HepG2 (cell line): ENCODE measurements at regions not wholly inside any gene's neighbourhood (a gene's known extent, or its start where the extent isn't known, plus 50 kb on each side); places are given as distances from the start of the nearest gene placed in this dataset.

ENCODE experiments used
- ATAC-seq: fragments of 200-7000 bp; cut with Tn5 transposase; 3 replicates; pipeline ENCODE4 v1.9.1; 2020; ENCODE audit warnings: mild to moderate bottlenecking, moderate library complexity
- BruUV-seq: library from RNA; stranded (reverse); fragments of 400-500 nt; replicated peaks from 2 replicates; lab custom pipeline; 2021; lab: Mats Ljungman, UMichigan
- CTCF ChIA-PET: fragments of 300-600 bp; formaldehyde crosslinking; extraction: SDS; loops from one replicate; lab custom pipeline; 2021; ENCODE audit warnings: low total read pairs, inconsistent platforms, low intra/inter-chr PET ratio; lab: Yijun Ruan, JAX
- POLR2A ChIA-PET: fragments of 350-600 bp; sonication (Branson Sonifier 250); formaldehyde crosslinking; loops from one replicate; lab custom pipeline; 2020; ENCODE audit warnings: antibody characterized with exemption, inconsistent platforms; lab: Yijun Ruan, JAX
- DNase-seq: peaks from one replicate; pipeline ENCODE4 v3.0.0-alpha.2; 2015; ENCODE audit warnings: low spot score
- FAIRE-seq: peaks from 3 replicates; lab custom pipeline; 2011; peaks lifted over from hg19 to GRCh38; lab: Jason Lieb, UNC
- H2AFZ ChIP-seq: one replicate; pipeline ENCODE4 v1.6.1; 2011; ENCODE audit warnings: low read length, inconsistent platforms
- H3K27ac ChIP-seq: fragments of 300-600 bp; 3 replicates; pipeline ENCODE4 v1.8.0; 2011; ENCODE audit warnings: mixed run types, mild to moderate bottlenecking, mixed read lengths, low read length, inconsistent platforms; ENCODE audit not compliant: insufficient read depth; ENCODE audit errors: extremely low read length
- H3K27me3 ChIP-seq, 2 experiments: fragments of 200-600 bp in 1 of 2; 2 replicates in 1 of 2; 3 replicates in 1 of 2; pipeline versions ENCODE4 v1.6.0 to v1.8.0; 2011; ENCODE audit warnings: low read length in 2 of 2, mild to moderate bottlenecking in 2 of 2, moderate library complexity in 2 of 2, inconsistent platforms in 1 of 2; ENCODE audit not compliant: insufficient read depth in 2 of 2, control insufficient read depth in 1 of 2
- H3K36me3 ChIP-seq, 2 experiments: fragments of 200-600 bp in 1 of 2; replicated peaks in 1 of 2; 2 replicates in 1 of 2; 3 replicates in 1 of 2; pipeline versions ENCODE4 v1.5.1 to v1.8.0; 2011; ENCODE audit warnings: low read length in 2 of 2, inconsistent platforms in 1 of 2; ENCODE audit not compliant: insufficient read depth in 2 of 2, control insufficient read depth in 1 of 2
- H3K4me1 ChIP-seq: 2 replicates; pipeline ENCODE4 v1.5.1; 2012; ENCODE audit warnings: low read length, inconsistent platforms; ENCODE audit not compliant: insufficient read depth
- H3K4me2 ChIP-seq: 2 replicates; pipeline ENCODE4 v1.6.0; 2011; ENCODE audit warnings: low read depth, low read length, inconsistent platforms
- H3K4me3 ChIP-seq, 3 experiments: fragments of 200-600 bp in 1 of 3; sonication (generic), shearing (Covaris generic) in 1 of 3; replicated peaks in 1 of 3; 2 replicates each; pipeline ENCODE4 v1.5.1; 2011 to 2016; ENCODE audit warnings: low read length in 3 of 3, inconsistent platforms in 2 of 3, low read depth in 2 of 3, mild to moderate bottlenecking in 2 of 3, control low read depth in 1 of 3, mixed read lengths in 1 of 3; ENCODE audit not compliant: insufficient read depth in 1 of 3
- H3K79me2 ChIP-seq: one replicate; pipeline ENCODE4 v1.6.1; 2011; ENCODE audit warnings: low read length, inconsistent platforms; ENCODE audit not compliant: insufficient read depth
- H3K9ac ChIP-seq: 2 replicates; pipeline ENCODE4 v1.6.0; 2011; ENCODE audit warnings: mild to moderate bottlenecking, low read depth, low read length, inconsistent platforms; ENCODE audit not compliant: insufficient read depth
- H3K9me3 ChIP-seq: 2 replicates; pipeline ENCODE4 v1.5.1; 2012; ENCODE audit warnings: mild to moderate bottlenecking, low read length
- H4K20me1 ChIP-seq: 2 replicates; pipeline ENCODE4 v1.6.0; 2011; ENCODE audit warnings: inconsistent platforms, mild to moderate bottlenecking, low read length, moderate library complexity; ENCODE audit not compliant: insufficient read depth
- RAD21 ChIP-seq: fragments of 450-650 bp; formaldehyde crosslinking; IDR thresholded peaks from 2 replicates; pipeline ENCODE4 v1.5.0; 2020; ENCODE audit warnings: mild to moderate bottlenecking
- SMC3 ChIP-seq: IDR thresholded peaks from 2 replicates; pipeline ENCODE4 v1.6.1; 2011; ENCODE audit warnings: low read length, improper control_type of control experiment
- STAG1 ChIP-seq: sonication (generic); formaldehyde crosslinking; IDR thresholded peaks from 2 replicates; pipeline ENCODE4 v1.4.0; 2020; ENCODE audit warnings: missing genetic modification reagents
- ZNF776 ChIP-seq: sonication (generic); formaldehyde crosslinking; IDR thresholded peaks from 2 replicates; pipeline ENCODE4 v1.4.0; 2020; ENCODE audit warnings: mild to moderate bottlenecking, missing genetic modification reagents
- ZSCAN31 ChIP-seq: sonication (generic); formaldehyde crosslinking; IDR thresholded peaks from 2 replicates; pipeline ENCODE4 v1.5.0; 2020; ENCODE audit warnings: low read depth, mild to moderate bottlenecking, missing genetic modification reagents
- WGBS: methylation state at CpG from one replicate; pipeline ENCODE4 v1.1.6; 2017; ENCODE audit warnings: low lambda C conversion rate; 5-methylcytosine and 5-hydroxymethylcytosine counted together
- in situ Hi-C: cut with HindIII; loops from 2 replicates; pipeline ENCODE4 v1.10.0; 2017; ENCODE audit warnings: low pct_unique_long_range_greater_than_20kb; ENCODE audit not compliant: extremely low pct_ligation_motif_present
- intact Hi-C: fragments of 100-400 bp; cut with micrococcal nuclease; formaldehyde crosslinking; loops from one replicate; pipeline ENCODE4 v1.10.0; 2022; ENCODE audit not compliant: unreplicated experiment
- TF ChIP-seq, protein P1 (sequence below): sonication (generic); formaldehyde crosslinking; IDR thresholded peaks from 2 replicates; pipeline ENCODE4 v1.5.0; 2020; ENCODE audit warnings: mild to moderate bottlenecking, missing genetic modification reagents, moderate library complexity
- TF ChIP-seq, protein P2 (sequence below): sonication (generic); formaldehyde crosslinking; IDR thresholded peaks from 2 replicates; pipeline ENCODE4 v1.5.1; 2020; ENCODE audit warnings: missing genetic modification reagents, mild to moderate bottlenecking, borderline replicate concordance

- Histone ChIP-seq H3K4me3 (no peak overlapping the region), H3K9me3 (0 out of 2 replicates have a peak, but pooled peaks cover 2% of the 10 kb centered on the region), H4K20me1 (no peaks in the 10 kb centered on the region), H3K36me3 (no peaks in the 10 kb centered on the region), H3K27me3 (no peaks in the 10 kb centered on the region), H3K9ac (no peak overlapping the region), H3K4me1 (no peaks in the 10 kb centered on the region), H3K27ac (no peak overlapping the region), H3K79me2 (no peaks in the 10 kb centered on the region)
- WGBS, result 0% methylated on average over 1 of the region's 1 CpG
- in situ Hi-C loops (loop anchor here (10.0 kb wide), 1 partner anchor 932 kb away; no protein-coding TSS in a partner anchor), intact Hi-C loops (loop anchor here (5.0 kb wide), 1 partner anchor 934 kb away; no protein-coding TSS in a partner anchor)
- CTCF ChIA-PET, result interaction anchor here (1.9 kb wide), 1 partner anchor 935 kb away, joined by 7 read pairs; no protein-coding TSS in a partner anchor
- FAIRE-seq (no peak), DNase-seq (peak; percentile 30)
- TF ChIP-seq, protein P1, sequence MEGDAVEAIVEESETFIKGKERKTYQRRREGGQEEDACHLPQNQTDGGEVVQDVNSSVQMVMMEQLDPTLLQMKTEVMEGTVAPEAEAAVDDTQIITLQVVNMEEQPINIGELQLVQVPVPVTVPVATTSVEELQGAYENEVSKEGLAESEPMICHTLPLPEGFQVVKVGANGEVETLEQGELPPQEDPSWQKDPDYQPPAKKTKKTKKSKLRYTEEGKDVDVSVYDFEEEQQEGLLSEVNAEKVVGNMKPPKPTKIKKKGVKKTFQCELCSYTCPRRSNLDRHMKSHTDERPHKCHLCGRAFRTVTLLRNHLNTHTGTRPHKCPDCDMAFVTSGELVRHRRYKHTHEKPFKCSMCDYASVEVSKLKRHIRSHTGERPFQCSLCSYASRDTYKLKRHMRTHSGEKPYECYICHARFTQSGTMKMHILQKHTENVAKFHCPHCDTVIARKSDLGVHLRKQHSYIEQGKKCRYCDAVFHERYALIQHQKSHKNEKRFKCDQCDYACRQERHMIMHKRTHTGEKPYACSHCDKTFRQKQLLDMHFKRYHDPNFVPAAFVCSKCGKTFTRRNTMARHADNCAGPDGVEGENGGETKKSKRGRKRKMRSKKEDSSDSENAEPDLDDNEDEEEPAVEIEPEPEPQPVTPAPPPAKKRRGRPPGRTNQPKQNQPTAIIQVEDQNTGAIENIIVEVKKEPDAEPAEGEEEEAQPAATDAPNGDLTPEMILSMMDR (CRISPR knock-in tag), result peak; percentile 69
- TF ChIP-seq, protein P2, sequence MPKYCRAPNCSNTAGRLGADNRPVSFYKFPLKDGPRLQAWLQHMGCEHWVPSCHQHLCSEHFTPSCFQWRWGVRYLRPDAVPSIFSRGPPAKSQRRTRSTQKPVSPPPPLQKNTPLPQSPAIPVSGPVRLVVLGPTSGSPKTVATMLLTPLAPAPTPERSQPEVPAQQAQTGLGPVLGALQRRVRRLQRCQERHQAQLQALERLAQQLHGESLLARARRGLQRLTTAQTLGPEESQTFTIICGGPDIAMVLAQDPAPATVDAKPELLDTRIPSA (CRISPR knock-in tag), result no peak
- TF ChIP-seq STAG1 (CRISPR knock-in tag) (peak; percentile 63), ZNF776 (CRISPR knock-in tag) (no peak), ZSCAN31 (CRISPR knock-in tag) (no peak), RAD21 (peak; percentile 16; the same call in 1 of the 2 replicates), SMC3 (peak; percentile 66; the same call in 1 of the 2 replicates)
- TF ChIP-seq, all 625 proteins: peak for 4
- peak; percentile 79 for ATAC-seq
- BruUV-seq, result no TSS peak
- Histone ChIP-seq H2AFZ (no peak overlapping the region), H3K4me2 (no peak overlapping the region)
- POLR2A ChIA-PET, result no interaction called here
Measured at GRCh38 chr14:53412819-53413675, 259.9 kb upstream of the DDHD1 start.
